NB4 (cell line): ENCODE measurements at regions not wholly inside any gene's neighbourhood (a gene's known extent, or its start where the extent isn't known, plus 50 kb on each side); places are given as distances from the start of the nearest gene placed in this dataset.

Experiments
- MYC ChIP-seq: IDR thresholded peaks from 2 replicates; pipeline ENCODE4 v1.6.1; 2011; ENCODE audit warnings: low read depth, low read length
- POLR2A ChIP-seq: IDR thresholded peaks from 2 replicates; pipeline ENCODE4 v1.6.1; 2011; ENCODE audit warnings: mild to moderate bottlenecking; ENCODE audit not compliant: insufficient read length; ENCODE audit errors: extremely low read depth
- TF ChIP-seq, protein P1 (sequence below): IDR thresholded peaks from one replicate; pipeline ENCODE4 v1.5.1; 2012; ENCODE audit warnings: low read depth, low read length
- TF ChIP-seq, protein P2 (sequence below): IDR thresholded peaks from 2 replicates; pipeline ENCODE4 v1.6.1; 2011; ENCODE audit warnings: low read depth, low read length

DNA sequence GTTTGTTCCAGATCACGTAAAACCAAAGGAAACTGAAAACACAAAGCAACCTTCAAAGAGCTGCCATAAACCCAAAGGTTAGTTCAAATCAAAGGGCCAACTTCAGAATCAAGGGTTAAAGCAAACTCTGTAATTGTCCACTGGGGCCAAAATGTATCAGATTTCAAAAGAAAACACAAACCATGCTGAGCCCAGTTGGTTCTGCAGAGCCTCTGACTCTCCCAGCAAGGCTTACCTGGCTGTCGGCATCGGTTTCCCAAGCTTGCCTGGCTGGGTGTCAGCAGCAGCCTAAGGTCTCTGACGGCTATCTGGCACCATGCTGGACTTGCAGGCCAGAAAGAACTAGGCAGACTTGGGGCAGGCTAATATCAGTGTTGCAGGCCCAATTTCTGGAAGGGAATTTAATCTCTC lies 125.3 kb downstream of the DAD1 start:
- TF ChIP-seq, protein P1, sequence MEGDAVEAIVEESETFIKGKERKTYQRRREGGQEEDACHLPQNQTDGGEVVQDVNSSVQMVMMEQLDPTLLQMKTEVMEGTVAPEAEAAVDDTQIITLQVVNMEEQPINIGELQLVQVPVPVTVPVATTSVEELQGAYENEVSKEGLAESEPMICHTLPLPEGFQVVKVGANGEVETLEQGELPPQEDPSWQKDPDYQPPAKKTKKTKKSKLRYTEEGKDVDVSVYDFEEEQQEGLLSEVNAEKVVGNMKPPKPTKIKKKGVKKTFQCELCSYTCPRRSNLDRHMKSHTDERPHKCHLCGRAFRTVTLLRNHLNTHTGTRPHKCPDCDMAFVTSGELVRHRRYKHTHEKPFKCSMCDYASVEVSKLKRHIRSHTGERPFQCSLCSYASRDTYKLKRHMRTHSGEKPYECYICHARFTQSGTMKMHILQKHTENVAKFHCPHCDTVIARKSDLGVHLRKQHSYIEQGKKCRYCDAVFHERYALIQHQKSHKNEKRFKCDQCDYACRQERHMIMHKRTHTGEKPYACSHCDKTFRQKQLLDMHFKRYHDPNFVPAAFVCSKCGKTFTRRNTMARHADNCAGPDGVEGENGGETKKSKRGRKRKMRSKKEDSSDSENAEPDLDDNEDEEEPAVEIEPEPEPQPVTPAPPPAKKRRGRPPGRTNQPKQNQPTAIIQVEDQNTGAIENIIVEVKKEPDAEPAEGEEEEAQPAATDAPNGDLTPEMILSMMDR: no peak
- TF ChIP-seq, protein P2, sequence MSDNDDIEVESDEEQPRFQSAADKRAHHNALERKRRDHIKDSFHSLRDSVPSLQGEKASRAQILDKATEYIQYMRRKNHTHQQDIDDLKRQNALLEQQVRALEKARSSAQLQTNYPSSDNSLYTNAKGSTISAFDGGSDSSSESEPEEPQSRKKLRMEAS: no peak
- TF ChIP-seq POLR2A (no peak), MYC (no peak)
